RKO (cell line): ENCODE measurements at regions not wholly inside any gene's neighbourhood (a gene's known extent, or its start where the extent isn't known, plus 50 kb on each side); places are given as distances from the start of the nearest gene placed in this dataset.
A peak's percentile ranks its signal among the peaks of the same experiment; 100 is the strongest.

Experiments used
- DNase-seq: peaks from one replicate; pipeline ENCODE4 v3.0.0-alpha.2; 2016; ENCODE audit warnings: low spot score

GRCh38 chr17:33978889-33979288 lies 276.2 kb upstream of the CCL2 start:
- no peak for DNase-seq

GRCh38 chr17:33980193-33980592 lies 274.9 kb upstream of the CCL2 start:
- DNase-seq: no peak

- DNase-seq: no peak
Observed at GRCh38 chr17:33981711-33982601, 273.1 kb upstream of the CCL2 start.

GRCh38 chr17:33982909-33983308 lies 272.2 kb upstream of the CCL2 start:
- DNase-seq: no peak

GRCh38 chr17:33983824-33984574 lies 271.1 kb upstream of the CCL2 start:
- no peak for DNase-seq

- DNase-seq: no peak
Observed at GRCh38 chr17:33986088-33986487, 269.0 kb upstream of the CCL2 start.

- DNase-seq: no peak
Observed at GRCh38 chr17:33986566-33986965, 268.5 kb upstream of the CCL2 start.

GRCh38 chr17:33987162-33987561 lies 267.9 kb upstream of the CCL2 start:
- no peak for DNase-seq

GRCh38 chr17:33989361-33990148 lies 265.5 kb upstream of the CCL2 start:
- DNase-seq: no peak

GRCh38 chr17:33990943-33991706 lies 264.0 kb upstream of the CCL2 start:
- peak; percentile 1 for DNase-seq

GRCh38 chr17:33992113-33992512 lies 263.0 kb upstream of the CCL2 start:
- no peak for DNase-seq

- DNase-seq: no peak
Observed at GRCh38 chr17:34000639-34001038, 254.4 kb upstream of the CCL2 start.

- no peak for DNase-seq
Observed at GRCh38 chr17:34001246-34001645, 253.8 kb upstream of the CCL2 start.

GRCh38 chr17:34006126-34006525 lies 249.0 kb upstream of the CCL2 start:
- no peak for DNase-seq

- no peak for DNase-seq
Observed at GRCh38 chr17:34008125-34008524, 247.0 kb upstream of the CCL2 start.

GRCh38 chr17:34009912-34010311 lies 245.2 kb upstream of the CCL2 start:
- DNase-seq: no peak

GRCh38 chr17:34010534-34010933 lies 244.6 kb upstream of the CCL2 start:
- no peak for DNase-seq

GRCh38 chr17:34011599-34011998 lies 243.5 kb upstream of the CCL2 start:
- no peak for DNase-seq

GRCh38 chr17:34012709-34013375 lies 242.2 kb upstream of the CCL2 start:
- DNase-seq: no peak

- no peak for DNase-seq
Observed at GRCh38 chr17:34015253-34015652, 239.8 kb upstream of the CCL2 start.

GRCh38 chr17:34024386-34024785 lies 230.7 kb upstream of the CCL2 start:
- DNase-seq: no peak
